ENCODE measurements at regions not wholly inside any gene's neighbourhood (a gene's known extent, or its start where the extent isn't known, plus 50 kb on each side); places are given as distances from the start of the nearest gene placed in this dataset.

GRCh38 chr5:91528831-91529230 is 145.7 kb upstream of the ARRDC3 start:
- H3K4me1 ChIP-seq (ENCODE audit: insufficient read depth, low read length, severe bottlenecking) = no peaks in the 10 kb centered on the region
- H3K27ac ChIP-seq (ENCODE audit: low read depth, low read length, poor library complexity, severe bottlenecking) = no peak overlapping the region
- H3K9me2 ChIP-seq (ENCODE audit: low read depth, low read length) = no peaks in the 10 kb centered on the region

GRCh38 chr5:91521785-91522184 is 138.7 kb upstream of the ARRDC3 start:
- Histone ChIP-seq H3K27me3 (ENCODE audit: insufficient read depth, low read length) (no peaks in the 10 kb centered on the region), H3K36me3 (ENCODE audit: insufficient read depth, low read length) (no peaks in the 10 kb centered on the region), H3K79me2 (ENCODE audit: insufficient read depth, low read length) (no peaks in the 10 kb centered on the region), H2AFZ (ENCODE audit: low read length) (no peak overlapping the region), H3F3A (ENCODE audit: insufficient read depth, low read length) (no peaks in the 10 kb centered on the region), H3K9ac (ENCODE audit: low read length) (no peak overlapping the region), H3K4me1 (ENCODE audit: insufficient read depth, low read length, severe bottlenecking) (no peaks in the 10 kb centered on the region), H3K4me3 (ENCODE audit: low read depth, low read length, poor library complexity, severe bottlenecking) (no peak overlapping the region), H3K27ac (ENCODE audit: low read depth, low read length, poor library complexity, severe bottlenecking) (no peak overlapping the region), H3K9me2 (ENCODE audit: low read depth, low read length) (no peaks in the 10 kb centered on the region), H4K20me1 (ENCODE audit: insufficient read depth, low read length) (no peaks in the 10 kb centered on the region), H3K4me2 (ENCODE audit: low read length) (no peak overlapping the region), H3K9me3 (ENCODE audit: low read length) (no peaks in the 10 kb centered on the region)
- no peak for TF ChIP-seq EZH2 (IDR thresholded peaks at IDR 0.05; ENCODE audit: borderline replicate concordance, low read length)
- no peak for TF ChIP-seq CTCF (IDR thresholded peaks at IDR 0.05; ENCODE audit: low read length)

More at GRCh38 chr5:91528831-91529230, 145.7 kb upstream of the ARRDC3 start:
- Histone ChIP-seq H3K4me3 (ENCODE audit: low read depth, low read length, poor library complexity, severe bottlenecking) (no peak overlapping the region), H3K27me3 (ENCODE audit: insufficient read depth, low read length) (no peaks in the 10 kb centered on the region), H3K9ac (ENCODE audit: low read length) (no peak overlapping the region), H3K79me2 (ENCODE audit: insufficient read depth, low read length) (no peaks in the 10 kb centered on the region), H3F3A (ENCODE audit: insufficient read depth, low read length) (no peaks in the 10 kb centered on the region), H4K20me1 (ENCODE audit: insufficient read depth, low read length) (no peaks in the 10 kb centered on the region), H3K4me2 (ENCODE audit: low read length) (no peak overlapping the region), H3K36me3 (ENCODE audit: insufficient read depth, low read length) (no peaks in the 10 kb centered on the region), H2AFZ (ENCODE audit: low read length) (no peak overlapping the region), H3K9me3 (ENCODE audit: low read length) (no peaks in the 10 kb centered on the region)
- TF ChIP-seq CTCF (IDR thresholded peaks at IDR 0.05; ENCODE audit: low read length) (no peak), EZH2 (IDR thresholded peaks at IDR 0.05; ENCODE audit: borderline replicate concordance, low read length) (no peak)

- H3K27ac ChIP-seq (ENCODE audit: low read depth, low read length, poor library complexity, severe bottlenecking) = no peak overlapping the region
- H3K9me3 ChIP-seq (ENCODE audit: low read length) = no peaks in the 10 kb centered on the region
- no peaks in the 10 kb centered on the region for H3K27me3 ChIP-seq (ENCODE audit: insufficient read depth, low read length)
- H3K4me1 ChIP-seq (ENCODE audit: insufficient read depth, low read length, severe bottlenecking) = no peaks in the 10 kb centered on the region
- no peak overlapping the region for H3K4me3 ChIP-seq (ENCODE audit: low read depth, low read length, poor library complexity, severe bottlenecking)
- no peak for TF ChIP-seq CTCF (IDR thresholded peaks at IDR 0.05; ENCODE audit: low read length)
- no peak for TF ChIP-seq EZH2 (IDR thresholded peaks at IDR 0.05; ENCODE audit: borderline replicate concordance, low read length)
- H3K9me2 ChIP-seq (ENCODE audit: low read depth, low read length) = no peaks in the 10 kb centered on the region
- no peak overlapping the region for H3K9ac ChIP-seq (ENCODE audit: low read length)
- H3K36me3 ChIP-seq (ENCODE audit: insufficient read depth, low read length) = no peaks in the 10 kb centered on the region
- no peaks in the 10 kb centered on the region for H3F3A ChIP-seq (ENCODE audit: insufficient read depth, low read length)
- no peak overlapping the region for H3K4me2 ChIP-seq (ENCODE audit: low read length)
- H2AFZ ChIP-seq (ENCODE audit: low read length) = no peak overlapping the region
- H4K20me1 ChIP-seq (ENCODE audit: insufficient read depth, low read length) = no peaks in the 10 kb centered on the region
- no peaks in the 10 kb centered on the region for H3K79me2 ChIP-seq (ENCODE audit: insufficient read depth, low read length)
Measured at GRCh38 chr5:91521334-91521733, 138.2 kb upstream of the ARRDC3 start.

Measured in OCI-LY1 (cell line).